Spleen (tissue), 11 donors: ENCODE measurements at regions not wholly inside any gene's neighbourhood (a gene's known extent, or its start where the extent isn't known, plus 50 kb on each side); places are given as distances from the start of the nearest gene placed in this dataset.

Experiments
- DNase-seq: peaks from one replicate; pipeline ENCODE4 v3.0.0-alpha.2; 2020
- H3K27ac ChIP-seq, 8 donors: fragments of 200-600 bp; sonication (generic) in 7 of 8; 1 replicate in 4 of 8; 2 replicates in 4 of 8; pipeline versions ENCODE4 v1.5.0 to v1.8.0; 2016 to 2021; ENCODE audit warnings: inconsistent platforms in 4 of 8, mild to moderate bottlenecking in 4 of 8, moderate library complexity in 1 of 8
- H3K27me3 ChIP-seq, 7 donors: fragments of 200-600 bp; sonication (generic) in 6 of 7; replicated peaks in 1 of 7; 1 replicate in 4 of 7; 2 replicates in 3 of 7; pipeline versions ENCODE4 v1.5.0 to v1.8.0; 2016 to 2021; ENCODE audit warnings: inconsistent platforms in 3 of 7, mild to moderate bottlenecking in 1 of 7
- H3K36me3 ChIP-seq, 6 donors: fragments of 200-600 bp; sonication (generic) in 5 of 6; 1 replicate in 4 of 6; 2 replicates in 2 of 6; pipeline versions ENCODE4 v1.5.0 to v1.8.0; 2016 to 2021; ENCODE audit warnings: inconsistent platforms in 2 of 6
- H3K4me1 ChIP-seq, 6 donors: fragments of 200-600 bp; sonication (generic) in 5 of 6; 1 replicate in 3 of 6; 2 replicates in 3 of 6; pipeline versions ENCODE4 v1.5.0 to v1.8.0; 2016 to 2021; ENCODE audit warnings: inconsistent platforms in 3 of 6
- H3K4me3 ChIP-seq, 8 donors: fragments of 200-600 bp; sonication (generic) in 7 of 8; 1 replicate in 4 of 8; 2 replicates in 4 of 8; pipeline versions ENCODE4 v1.5.0 to v1.8.0; 2016 to 2021; ENCODE audit warnings: inconsistent platforms in 4 of 8, mild to moderate bottlenecking in 4 of 8, moderate library complexity in 2 of 8
- H3K9me3 ChIP-seq, 8 donors: fragments of 200-600 bp; sonication (generic) in 7 of 8; 1 replicate in 4 of 8; 2 replicates in 4 of 8; pipeline versions ENCODE4 v1.5.0 to v1.8.0; 2016 to 2021; ENCODE audit warnings: inconsistent platforms in 4 of 8
- CTCF ChIP-seq, 11 experiments: fragments of 200-600 bp in 7 of 11; fragments of 450-650 bp in 4 of 11; sonication (generic) in 4 of 11; IDR thresholded peaks in 8 of 11; conservative IDR thresholded peaks in 3 of 11; 1 replicate in 7 of 11; 2 replicates in 4 of 11; pipeline versions ENCODE4 v1.4.0 to v1.8.0; 2016 to 2021; ENCODE audit warnings: antibody characterized with exemption in 11 of 11, inconsistent platforms in 4 of 11, mild to moderate bottlenecking in 1 of 11
- POLR2A ChIP-seq, 3 donors: fragments of 450-650 bp; IDR thresholded peaks; one replicate each; pipeline ENCODE4 v1.5.1; 2017; ENCODE audit warnings: antibody characterized with exemption in 3 of 3, mild to moderate bottlenecking in 1 of 3
- POLR2AphosphoS5 ChIP-seq, 3 donors: sonication (generic); formaldehyde crosslinking; IDR thresholded peaks; one replicate each; pipeline ENCODE4 v1.5.1; 2017; ENCODE audit warnings: antibody characterized with exemption in 3 of 3
- WGBS, 5 donors: extraction: QIAGEN DNeasy Blood & Tissue Kit in 3 of 5; methylation state at CpG; one replicate each; pipeline versions ENCODE4 v1.1.5 to v1.1.7; 2013 to 2018; 5-methylcytosine and 5-hydroxymethylcytosine counted together
- intact Hi-C: fragments of 100-400 bp; cut with DNase I; formaldehyde crosslinking; loops from one replicate; pipeline ENCODE4 v1.15.0; 2023; ENCODE audit warnings: low total_unique reads
- donor health status: healthy with polysubstance abuse.
- donor health status: DM: no; HTN: no; CAD: no; lungs with moderate emphysema.
- donor health status: DM: no; HTN: no; CAD: no.
- donor health status: Bipolar disorder and iron deficiency.
- donor health status: healthy.
- donor health status: DM: no; HTN: no; CAD: no.
- donor health status: DM: yes; HTN: yes; CAD: no.

GRCh38 chr6:18561037-18561750, 174.0 kb downstream of the RNF144B start:
- 65 to 71% (median 67%) methylated on average over 5 of the region's 5 CpGs for WGBS, 5 donors
- no peak overlapping the region for H3K4me3 ChIP-seq
- H3K36me3 ChIP-seq = no peaks in the 10 kb centered on the region
- H3K27ac ChIP-seq = no peak overlapping the region
- no peaks in the 10 kb centered on the region for H3K4me1 ChIP-seq
- TF ChIP-seq POLR2AphosphoS5 (IDR thresholded peaks at IDR 0.05) (no peak), CTCF (IDR thresholded peaks at IDR 0.05 in 8 of 11, conservative IDR thresholded peaks at IDR 0.05 in 3 of 11) (no peak), POLR2A (IDR thresholded peaks at IDR 0.05) (no peak)
- no peaks in the 10 kb centered on the region for H3K9me3 ChIP-seq
- no peak for DNase-seq
- peaks cover 0 to 10% (median 0%) of the 10 kb centered on the region in 7 donors for H3K27me3 ChIP-seq
- intact Hi-C loops = no loop called here

- 89 to 95% (median 93%) methylated on average over 5 of the region's 5 CpGs for WGBS, 5 donors
- no peaks in the 10 kb centered on the region for H3K4me1 ChIP-seq
- no peaks in the 10 kb centered on the region for H3K36me3 ChIP-seq
- TF ChIP-seq POLR2AphosphoS5 (IDR thresholded peaks at IDR 0.05) = no peak
- TF ChIP-seq POLR2A (IDR thresholded peaks at IDR 0.05) = no peak
- no peak for TF ChIP-seq CTCF (IDR thresholded peaks at IDR 0.05 in 8 of 11, conservative IDR thresholded peaks at IDR 0.05 in 3 of 11)
- H3K27me3 ChIP-seq = peaks cover 0 to 2% (median 0%) of the 10 kb centered on the region in 7 donors
- intact Hi-C loops = no loop called here
- H3K27ac ChIP-seq = no peak overlapping the region
- peaks cover 0 to 5% (median 0%) of the 10 kb centered on the region in 8 donors for H3K9me3 ChIP-seq
- DNase-seq = no peak
- H3K4me3 ChIP-seq = no peak overlapping the region
These were observed 175.6 kb downstream of the RNF144B start for GRCh38 chr6:18562726-18563125.

- no peaks in the 10 kb centered on the region for H3K36me3 ChIP-seq
- TF ChIP-seq POLR2A (IDR thresholded peaks at IDR 0.05) (no peak), CTCF (IDR thresholded peaks at IDR 0.05 in 8 of 11, conservative IDR thresholded peaks at IDR 0.05 in 3 of 11) (no peak), POLR2AphosphoS5 (IDR thresholded peaks at IDR 0.05) (no peak)
- no peaks in the 10 kb centered on the region for H3K27me3 ChIP-seq
- H3K4me3 ChIP-seq = no peak overlapping the region
- DNase-seq = no peak
- H3K4me1 ChIP-seq = no peaks in the 10 kb centered on the region
- H3K27ac ChIP-seq = no peak overlapping the region
- WGBS, 5 donors = 93 to 98% (median 96%) methylated on average over 3 of the region's 3 CpGs
- intact Hi-C loops = no loop called here
- H3K9me3 ChIP-seq = peaks cover 0 to 5% (median 0%) of the 10 kb centered on the region in 8 donors
These were observed 177.6 kb downstream of the RNF144B start for GRCh38 chr6:18564775-18565174.

- no peaks in the 10 kb centered on the region for H3K36me3 ChIP-seq
- no peak overlapping the region for H3K27ac ChIP-seq
- H3K9me3 ChIP-seq = peaks cover 0 to 5% (median 0%) of the 10 kb centered on the region in 8 donors
- WGBS, 5 donors = 48 to 80% (median 68%) methylated on average over 1 of the region's 1 CpG
- intact Hi-C loops = no loop called here
- no peaks in the 10 kb centered on the region for H3K4me1 ChIP-seq
- TF ChIP-seq POLR2AphosphoS5 (IDR thresholded peaks at IDR 0.05) (no peak), CTCF (IDR thresholded peaks at IDR 0.05 in 8 of 11, conservative IDR thresholded peaks at IDR 0.05 in 3 of 11) (no peak), POLR2A (IDR thresholded peaks at IDR 0.05) (no peak)
- H3K27me3 ChIP-seq = no peaks in the 10 kb centered on the region
- no peak overlapping the region for H3K4me3 ChIP-seq
- DNase-seq = no peak
These were observed 178.1 kb downstream of the RNF144B start for GRCh38 chr6:18565231-18565630.
